Amygdala (tissue), 56 donors: ENCODE measurements at regions not wholly inside any gene's neighbourhood (a gene's known extent, or its start where the extent isn't known, plus 50 kb on each side); places are given as distances from the start of the nearest gene placed in this dataset.

Source experiments
- DNase-seq, 56 donors: peaks; one replicate each; lab custom pipeline; 2025; lab: John Stamatoyannopoulos, UW

GRCh38 chr19:32123355-32123940 lies 222.0 kb upstream of the ZNF507 start:
- no peak for DNase-seq

DNA sequence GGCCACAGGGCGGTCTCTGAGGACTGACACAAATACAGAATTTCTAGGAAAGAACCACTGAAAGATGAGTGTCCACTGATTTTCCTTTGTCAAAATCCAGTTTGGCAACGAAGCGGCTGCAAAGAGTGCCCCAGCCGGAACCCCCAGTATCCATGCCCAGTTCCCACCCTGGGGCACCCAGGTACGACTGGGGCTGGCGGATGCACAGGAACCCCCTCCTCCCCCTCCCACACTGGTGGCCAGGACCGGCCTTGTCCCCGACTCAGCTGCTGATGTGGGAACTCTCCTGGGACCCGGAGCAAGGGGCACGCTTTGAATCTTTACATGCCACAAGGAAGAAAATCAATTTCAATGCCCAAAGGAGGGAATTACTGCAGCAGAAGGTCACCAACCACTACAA lies 220.8 kb upstream of the ZNF507 start:
- no peak for DNase-seq

GRCh38 chr19:32129141-32129540 lies 216.3 kb upstream of the ZNF507 start:
- DNase-seq: peak in 2 of 56 donors; percentile 2 to 12

DNA sequence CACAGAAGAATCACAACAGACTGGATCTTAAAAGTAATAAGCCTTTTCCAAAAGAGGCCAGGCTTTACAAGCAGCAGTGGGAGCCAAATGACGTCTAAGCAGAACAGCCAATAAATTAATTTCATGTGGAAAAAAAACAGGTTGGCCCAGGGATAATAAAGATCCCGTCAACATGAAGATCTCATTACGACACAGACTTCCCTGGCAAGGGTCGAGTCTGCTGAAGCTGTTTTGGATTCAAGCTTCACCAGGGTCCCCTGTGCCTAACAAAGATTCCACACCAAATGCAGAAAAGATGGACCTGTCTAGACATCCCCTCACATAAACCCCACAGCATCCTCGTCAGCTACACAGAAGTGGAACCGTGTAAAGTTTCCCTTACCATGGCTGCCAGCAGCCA lies 215.1 kb upstream of the ZNF507 start:
- no peak for DNase-seq

DNA sequence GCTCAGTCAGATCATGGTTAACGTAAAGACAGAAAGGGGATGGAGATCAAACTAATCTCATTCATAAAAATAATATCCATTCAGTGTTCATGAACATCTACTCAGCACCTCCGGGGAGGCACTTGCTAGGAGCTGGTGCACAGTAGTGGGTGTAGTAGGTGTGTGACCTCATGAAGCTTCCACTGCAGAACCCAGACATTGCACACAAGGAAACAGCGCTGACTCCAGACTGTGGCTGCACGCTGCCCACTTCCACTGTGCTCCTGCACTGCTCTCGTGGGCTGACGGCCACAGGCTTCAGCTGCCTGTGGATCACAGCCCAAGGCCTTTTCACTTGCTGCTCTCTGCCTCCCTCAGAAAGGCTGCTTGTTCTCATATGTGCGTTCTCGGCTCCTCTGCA lies 214.4 kb upstream of the ZNF507 start:
- no peak for DNase-seq

DNA sequence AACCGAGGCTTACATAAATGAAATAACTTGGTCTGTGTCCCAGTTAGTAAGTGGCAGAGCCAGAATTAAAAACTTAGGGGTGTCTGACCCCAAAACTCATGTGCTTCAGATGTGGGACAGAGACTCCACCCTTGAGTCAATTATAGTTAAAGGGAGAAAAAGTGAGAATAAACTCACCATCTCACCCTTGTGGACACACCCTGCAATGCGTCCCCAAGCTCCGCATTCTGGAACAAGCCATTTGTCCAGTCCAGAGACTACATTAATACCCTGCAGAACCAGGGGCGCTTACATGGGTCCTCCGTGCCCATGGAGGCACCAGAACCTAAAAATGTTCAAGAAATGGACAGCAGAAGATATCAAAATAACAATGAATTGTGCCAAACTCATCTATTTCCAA lies 207.0 kb upstream of the ZNF507 start:
- DNase-seq: no peak

DNA sequence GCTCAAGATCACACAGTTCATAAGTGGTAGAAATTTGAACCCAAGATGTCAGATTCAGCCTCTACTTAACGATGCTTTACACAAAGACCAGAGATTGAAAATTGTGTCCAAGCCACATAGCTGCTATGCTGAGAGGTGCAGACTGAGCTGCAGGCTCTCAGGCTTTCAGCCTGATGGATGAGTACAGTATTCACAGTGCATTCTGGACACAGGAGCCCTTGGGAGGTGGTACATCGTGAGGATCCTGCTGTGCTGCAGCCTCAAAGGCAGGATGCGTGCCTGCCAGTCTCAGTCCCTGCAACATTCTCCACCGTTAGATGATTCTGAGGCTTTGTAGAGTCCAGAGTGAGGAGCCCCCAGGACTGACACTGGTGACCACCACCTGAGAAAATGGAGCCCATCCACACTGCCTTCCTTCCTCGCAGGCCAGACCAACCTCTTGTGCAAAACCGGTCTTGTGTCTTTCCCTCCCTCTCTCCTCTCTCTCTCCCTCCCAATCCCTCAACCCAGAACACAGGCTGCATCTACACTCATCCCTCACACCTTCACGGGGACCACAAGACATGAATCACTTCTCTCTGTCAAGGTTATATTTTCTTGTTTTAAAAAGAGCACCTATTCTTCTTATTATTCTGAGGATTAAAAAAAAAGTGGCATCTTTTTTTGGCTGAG lies 203.4 kb upstream of the ZNF507 start:
- no peak for DNase-seq

- DNase-seq: no peak
Measured at GRCh38 chr19:32146664-32147063, 198.7 kb upstream of the ZNF507 start.

DNA sequence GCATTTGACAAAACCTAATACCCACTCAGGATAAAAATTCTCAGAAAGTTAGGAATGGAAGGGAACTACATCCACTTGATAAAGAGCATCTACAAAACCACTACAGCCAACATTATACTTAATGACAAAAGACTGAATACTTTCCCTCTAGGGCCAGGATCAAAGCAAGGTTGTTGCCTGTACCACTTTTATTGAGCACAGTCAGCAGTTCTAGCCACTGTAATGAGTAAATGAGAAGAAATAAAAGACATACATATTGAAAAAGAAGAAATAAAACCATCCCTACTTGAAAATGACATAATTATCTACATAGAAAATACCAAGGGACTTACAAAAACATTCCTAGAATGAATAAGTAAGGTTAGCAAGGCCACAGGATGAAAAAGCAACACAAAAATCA lies 194.8 kb upstream of the ZNF507 start:
- DNase-seq: no peak

GRCh38 chr19:32154418-32154817 lies 191.0 kb upstream of the ZNF507 start:
- no peak for DNase-seq

GRCh38 chr19:32164384-32164992 lies 180.9 kb upstream of the ZNF507 start:
- DNase-seq: no peak

- DNase-seq: no peak
Measured at GRCh38 chr19:32165141-32165540, 180.3 kb upstream of the ZNF507 start.

DNA sequence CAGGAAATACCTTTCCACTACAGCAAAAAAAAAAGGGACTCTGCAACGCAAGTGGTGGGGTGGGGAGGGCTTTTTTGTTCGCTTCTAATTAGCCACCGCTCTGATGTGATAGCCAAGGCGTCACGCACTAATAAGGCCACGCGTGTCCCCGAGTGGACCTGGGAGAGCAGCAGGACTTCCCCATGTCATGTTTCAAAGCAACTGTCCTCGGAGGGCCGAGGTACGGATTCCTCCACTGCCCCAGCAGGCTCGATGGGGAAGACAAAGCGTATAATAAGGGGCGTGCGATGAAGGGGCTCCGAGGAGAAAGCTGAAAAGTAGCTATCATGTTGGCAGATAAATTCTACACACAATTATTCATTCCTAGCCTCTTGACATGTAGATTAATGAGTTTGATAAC lies 179.7 kb upstream of the ZNF507 start:
- no peak for DNase-seq

DNA sequence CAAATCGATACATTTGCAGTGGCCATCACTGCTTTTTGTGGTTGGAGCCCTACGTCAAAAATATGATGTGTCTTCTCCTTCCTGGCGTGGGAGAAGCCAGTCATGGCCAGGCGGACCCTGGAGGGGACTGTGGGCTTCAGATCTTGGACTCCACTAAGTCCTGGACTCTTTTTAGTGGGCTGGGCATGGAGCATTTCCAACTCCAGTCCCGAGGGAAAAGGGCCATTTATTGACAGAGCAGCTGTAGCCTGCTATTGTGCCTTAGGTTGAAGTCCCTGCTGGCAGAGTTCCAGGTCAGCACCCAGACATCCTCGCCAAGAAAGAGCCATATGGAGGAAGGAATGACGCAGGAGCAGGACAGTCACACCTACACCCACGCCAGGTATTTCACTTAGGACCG lies 179.2 kb upstream of the ZNF507 start:
- DNase-seq: no peak

GRCh38 chr19:32168111-32168510 lies 177.3 kb upstream of the ZNF507 start:
- no peak for DNase-seq

- DNase-seq: no peak
Measured at GRCh38 chr19:32168606-32169005, 176.8 kb upstream of the ZNF507 start.

GRCh38 chr19:32171719-32172151 lies 173.7 kb upstream of the ZNF507 start:
- no peak for DNase-seq

DNA sequence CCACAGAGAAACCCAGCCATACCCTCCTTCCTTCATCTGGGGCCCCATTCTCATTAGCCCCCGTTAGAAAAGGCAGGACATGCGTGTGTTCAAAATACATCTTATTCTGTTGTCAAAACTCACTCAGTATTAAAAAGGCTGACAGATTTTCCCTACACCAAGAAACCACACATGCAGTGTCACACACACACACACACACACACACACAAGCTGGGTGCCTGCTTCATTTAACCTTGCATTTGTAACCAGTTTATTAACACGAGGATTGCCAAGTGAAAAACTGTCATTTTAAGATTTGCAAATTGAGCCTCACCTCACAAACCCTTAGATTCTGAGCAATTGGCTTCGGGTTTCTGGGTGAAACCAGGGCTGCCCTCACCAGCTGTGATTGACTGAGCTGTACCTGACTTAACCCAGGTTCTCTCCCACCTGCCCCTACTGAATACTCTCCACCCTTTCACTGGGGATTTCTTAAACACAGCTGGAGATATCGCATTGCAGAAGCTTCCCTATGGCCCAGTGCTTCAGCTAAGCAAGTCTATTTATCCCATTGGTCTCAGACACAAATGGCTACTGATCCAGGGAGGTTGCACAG lies 172.7 kb upstream of the ZNF507 start:
- DNase-seq: no peak

DNA sequence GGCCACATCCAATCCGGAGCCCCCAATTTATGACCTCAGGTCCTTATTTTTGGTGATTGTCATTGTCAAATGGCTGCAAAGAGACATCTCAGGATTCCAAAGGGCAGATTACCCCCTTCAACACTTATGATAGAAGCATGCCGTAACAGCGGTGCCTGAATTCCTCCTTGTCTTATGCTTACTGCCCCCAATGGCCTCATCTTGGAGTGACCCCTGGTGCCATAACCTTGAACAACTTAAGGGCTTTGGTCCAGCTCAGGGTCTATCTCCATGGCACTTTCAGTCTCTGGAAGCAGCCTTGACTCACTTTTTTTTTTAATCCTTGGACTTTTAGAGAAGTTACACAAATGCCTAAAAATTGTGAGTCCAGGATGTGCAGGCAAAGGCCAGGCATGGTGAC lies 171.6 kb upstream of the ZNF507 start:
- no peak for DNase-seq

DNA sequence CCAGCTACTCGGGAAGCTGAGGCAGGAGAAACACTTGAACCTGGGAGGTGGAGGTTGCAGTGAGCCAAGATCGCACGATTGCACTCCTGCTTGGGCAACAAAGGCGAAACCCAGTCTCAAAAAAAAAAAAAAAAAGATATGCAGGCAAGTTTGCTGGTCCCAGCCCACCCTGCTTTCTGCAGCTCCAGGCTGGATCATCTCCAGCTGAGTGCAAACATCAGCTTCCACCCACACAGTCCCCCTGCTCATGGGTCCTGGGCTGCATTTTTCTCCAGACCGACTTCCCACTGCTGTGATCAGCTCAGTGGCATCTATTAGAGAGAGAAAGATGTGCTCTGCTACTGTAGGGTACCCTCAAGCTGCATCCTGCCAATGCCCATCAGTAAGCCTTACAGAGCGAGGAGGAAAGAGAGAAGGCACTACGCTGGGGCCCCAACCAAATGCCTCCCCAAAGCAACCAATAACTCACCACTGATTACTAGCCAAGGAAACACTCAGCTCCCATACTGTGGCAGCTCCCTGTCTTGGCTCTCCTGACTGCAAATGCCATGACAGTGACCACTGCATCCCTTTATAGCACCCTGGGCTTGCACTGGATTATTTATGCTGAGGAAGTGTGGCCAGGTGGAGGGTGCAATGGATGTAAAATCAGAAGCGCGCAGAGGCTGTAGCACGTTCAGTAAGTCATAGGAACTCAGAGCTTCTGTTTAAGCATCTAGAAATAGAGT lies 170.9 kb upstream of the ZNF507 start:
- no peak for DNase-seq

DNA sequence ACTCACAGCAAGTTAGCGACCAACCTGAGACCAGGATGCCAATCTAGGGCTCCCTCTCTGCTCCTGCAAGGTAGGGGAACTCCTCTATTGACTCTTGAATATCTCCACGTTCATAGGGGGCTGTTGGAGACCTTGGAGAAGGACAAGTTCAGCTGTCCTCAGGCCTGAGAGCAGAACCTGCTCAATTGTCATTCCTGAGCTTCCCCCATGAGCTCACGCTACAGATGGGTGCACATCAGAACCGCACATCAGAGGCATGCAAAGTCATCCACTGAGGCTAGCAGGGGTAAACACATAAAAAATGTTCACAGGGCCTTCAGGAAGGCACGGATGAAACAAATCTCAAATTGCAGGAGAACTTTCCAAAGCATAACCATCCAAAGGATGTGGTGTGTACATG lies 168.8 kb upstream of the ZNF507 start:
- no peak for DNase-seq
